C4-2B (cell line): ENCODE measurements at regions not wholly inside any gene's neighbourhood (a gene's known extent, or its start where the extent isn't known, plus 50 kb on each side); places are given as distances from the start of the nearest gene placed in this dataset.

Experiments used
- H3K27ac ChIP-seq: fragments of 450-650 bp; 2 replicates; pipeline ENCODE4 v1.5.1; 2017
- ZFX ChIP-seq: fragments of 450-650 bp; IDR thresholded peaks from 2 replicates; pipeline ENCODE4 v1.6.1; 2017
- TF ChIP-seq, protein P1 (sequence below): fragments of 450-650 bp; conservative IDR thresholded peaks from 2 replicates; pipeline ENCODE4 v1.5.1; 2017; ENCODE audit warnings: mild to moderate bottlenecking

DNA sequence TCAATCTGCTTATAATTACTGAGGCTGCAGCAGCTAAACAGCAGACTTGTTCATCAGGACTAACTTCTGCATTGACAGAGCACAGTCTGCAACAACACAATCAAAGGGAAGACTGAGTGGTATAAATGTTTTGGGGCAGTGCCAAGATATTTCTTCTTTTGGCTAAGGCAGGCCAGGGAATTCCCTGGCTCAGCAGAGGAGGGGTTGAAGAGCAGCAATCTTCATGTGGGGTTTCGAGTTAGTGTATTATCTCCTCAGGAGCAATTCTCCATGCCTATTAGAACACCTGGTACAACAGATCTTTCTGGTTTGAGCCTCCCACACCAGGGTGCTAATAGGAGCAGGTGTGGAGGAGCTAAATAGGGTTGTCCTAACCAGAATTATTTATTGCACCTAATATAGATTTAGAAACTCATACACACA lies 103.0 kb upstream of the STK17B start:
- H3K27ac ChIP-seq: no peak overlapping the region
- TF ChIP-seq, protein P1, sequence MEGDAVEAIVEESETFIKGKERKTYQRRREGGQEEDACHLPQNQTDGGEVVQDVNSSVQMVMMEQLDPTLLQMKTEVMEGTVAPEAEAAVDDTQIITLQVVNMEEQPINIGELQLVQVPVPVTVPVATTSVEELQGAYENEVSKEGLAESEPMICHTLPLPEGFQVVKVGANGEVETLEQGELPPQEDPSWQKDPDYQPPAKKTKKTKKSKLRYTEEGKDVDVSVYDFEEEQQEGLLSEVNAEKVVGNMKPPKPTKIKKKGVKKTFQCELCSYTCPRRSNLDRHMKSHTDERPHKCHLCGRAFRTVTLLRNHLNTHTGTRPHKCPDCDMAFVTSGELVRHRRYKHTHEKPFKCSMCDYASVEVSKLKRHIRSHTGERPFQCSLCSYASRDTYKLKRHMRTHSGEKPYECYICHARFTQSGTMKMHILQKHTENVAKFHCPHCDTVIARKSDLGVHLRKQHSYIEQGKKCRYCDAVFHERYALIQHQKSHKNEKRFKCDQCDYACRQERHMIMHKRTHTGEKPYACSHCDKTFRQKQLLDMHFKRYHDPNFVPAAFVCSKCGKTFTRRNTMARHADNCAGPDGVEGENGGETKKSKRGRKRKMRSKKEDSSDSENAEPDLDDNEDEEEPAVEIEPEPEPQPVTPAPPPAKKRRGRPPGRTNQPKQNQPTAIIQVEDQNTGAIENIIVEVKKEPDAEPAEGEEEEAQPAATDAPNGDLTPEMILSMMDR: no peak
- no peak for TF ChIP-seq ZFX

DNA sequence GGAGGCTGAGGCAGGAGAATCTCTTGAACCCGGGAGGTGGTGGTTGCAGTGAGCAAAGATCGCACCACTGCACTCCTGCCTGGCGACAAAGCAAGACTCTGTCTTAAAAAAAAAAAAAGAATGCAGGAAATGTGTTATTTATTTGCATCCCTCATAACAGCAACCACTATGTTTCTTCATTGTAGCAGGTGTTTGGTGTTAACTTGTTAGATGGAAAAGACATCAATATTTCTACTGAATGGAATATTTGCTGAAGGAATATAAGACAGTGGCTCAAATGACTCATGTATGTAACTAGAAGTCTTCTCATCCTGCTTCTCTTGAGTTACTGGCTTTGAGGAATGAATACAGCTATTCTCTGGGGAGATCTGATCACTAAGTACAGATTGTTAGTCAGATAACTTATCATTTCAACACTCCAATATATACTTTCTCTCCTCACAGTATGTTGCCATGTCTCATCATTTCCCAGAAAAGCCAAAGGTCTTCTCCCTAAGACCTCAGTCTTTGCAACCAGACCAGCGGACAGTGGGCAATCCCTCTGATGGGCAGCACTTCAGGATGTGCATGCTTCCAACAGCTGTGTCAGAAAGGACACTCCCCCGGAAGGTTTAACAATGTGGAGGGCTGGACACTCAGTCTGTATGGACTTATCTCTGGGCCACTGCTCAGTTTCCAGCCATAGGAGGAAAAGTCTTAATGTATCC lies 104.4 kb upstream of the STK17B start:
- no peak for TF ChIP-seq ZFX
- TF ChIP-seq, protein P1: no peak
- H3K27ac ChIP-seq: no peak overlapping the region

DNA sequence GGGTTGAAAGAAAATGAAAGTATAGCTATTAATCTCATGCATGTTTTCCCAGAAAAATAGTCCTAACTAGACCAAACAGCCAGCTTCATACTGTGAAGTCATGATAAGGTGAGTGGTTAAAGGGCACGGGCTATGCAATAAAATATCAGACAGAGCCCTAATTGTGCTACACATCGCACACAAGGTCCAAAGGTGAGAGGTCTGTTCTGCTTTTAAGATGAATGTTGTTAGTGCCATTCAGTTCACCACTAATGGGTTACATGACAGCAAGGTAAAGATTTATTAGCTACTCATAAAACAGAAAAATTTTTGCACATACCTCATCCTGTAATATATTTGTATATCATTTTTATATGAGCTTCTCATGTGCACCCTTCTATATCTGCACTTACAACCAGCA lies 105.0 kb upstream of the STK17B start:
- TF ChIP-seq, protein P1: no peak
- no peak for TF ChIP-seq ZFX
- no peak overlapping the region for H3K27ac ChIP-seq

DNA sequence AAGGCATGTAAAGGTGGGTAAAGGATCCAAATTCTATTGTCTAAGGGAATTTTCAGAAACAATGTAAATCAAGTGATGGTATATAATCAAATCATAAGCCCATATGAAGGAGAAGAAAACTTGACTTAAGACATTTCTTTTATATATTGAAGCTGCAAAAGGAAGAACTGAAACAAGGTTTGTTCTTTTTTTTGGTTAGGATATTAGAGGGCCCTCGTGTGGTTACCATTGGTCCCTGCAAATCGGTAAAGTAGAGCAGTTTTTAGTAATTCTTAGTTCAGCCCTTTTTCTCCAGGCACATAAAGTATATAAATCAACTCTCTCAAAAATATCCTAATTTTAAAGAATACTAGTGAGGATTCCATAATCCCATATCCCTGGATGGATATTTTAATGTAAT lies 105.6 kb upstream of the STK17B start:
- H3K27ac ChIP-seq: no peak overlapping the region
- TF ChIP-seq ZFX: no peak
- TF ChIP-seq, protein P1: peak; percentile 75

DNA sequence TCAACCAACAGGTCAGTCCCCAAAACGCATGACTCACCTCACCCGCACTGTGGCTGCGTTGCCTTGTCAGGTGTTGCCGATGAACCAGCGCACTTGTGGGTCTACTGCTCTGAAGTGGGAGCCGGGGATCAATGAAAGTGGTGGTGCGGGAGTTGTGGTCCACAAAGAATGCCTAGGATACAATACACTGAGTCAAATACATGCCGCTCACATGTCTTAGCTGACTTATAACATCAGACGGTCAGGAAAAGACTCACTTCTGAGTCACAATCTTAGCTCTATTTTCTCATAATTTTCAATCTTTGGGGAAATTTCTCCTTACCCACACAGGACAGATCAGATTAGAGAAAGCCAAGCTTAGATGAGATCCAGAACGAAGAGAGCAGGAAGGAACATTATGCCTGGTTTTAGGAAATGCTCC lies 107.1 kb upstream of the STK17B start:
- TF ChIP-seq, protein P1: no peak
- no peak for TF ChIP-seq ZFX
- no peak overlapping the region for H3K27ac ChIP-seq

DNA sequence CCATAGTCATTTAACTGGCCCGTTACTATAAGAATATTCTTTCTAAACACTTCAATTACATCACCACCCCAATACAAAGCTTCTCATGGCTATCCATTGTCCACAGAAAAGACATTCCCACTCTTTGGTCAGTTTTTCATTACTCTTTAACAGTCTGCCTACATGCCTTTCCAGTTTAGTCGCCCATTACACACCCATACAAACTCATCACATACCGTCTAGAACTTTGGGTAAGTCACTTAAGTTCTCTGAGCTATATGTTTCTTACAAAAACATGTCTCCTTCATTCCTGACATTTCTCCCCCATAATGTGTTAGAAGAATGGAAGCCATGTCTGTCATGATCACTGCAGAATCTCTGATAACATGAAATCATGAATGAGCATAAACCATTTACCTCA lies 108.2 kb upstream of the STK17B start:
- TF ChIP-seq ZFX: no peak
- TF ChIP-seq, protein P1: no peak

DNA sequence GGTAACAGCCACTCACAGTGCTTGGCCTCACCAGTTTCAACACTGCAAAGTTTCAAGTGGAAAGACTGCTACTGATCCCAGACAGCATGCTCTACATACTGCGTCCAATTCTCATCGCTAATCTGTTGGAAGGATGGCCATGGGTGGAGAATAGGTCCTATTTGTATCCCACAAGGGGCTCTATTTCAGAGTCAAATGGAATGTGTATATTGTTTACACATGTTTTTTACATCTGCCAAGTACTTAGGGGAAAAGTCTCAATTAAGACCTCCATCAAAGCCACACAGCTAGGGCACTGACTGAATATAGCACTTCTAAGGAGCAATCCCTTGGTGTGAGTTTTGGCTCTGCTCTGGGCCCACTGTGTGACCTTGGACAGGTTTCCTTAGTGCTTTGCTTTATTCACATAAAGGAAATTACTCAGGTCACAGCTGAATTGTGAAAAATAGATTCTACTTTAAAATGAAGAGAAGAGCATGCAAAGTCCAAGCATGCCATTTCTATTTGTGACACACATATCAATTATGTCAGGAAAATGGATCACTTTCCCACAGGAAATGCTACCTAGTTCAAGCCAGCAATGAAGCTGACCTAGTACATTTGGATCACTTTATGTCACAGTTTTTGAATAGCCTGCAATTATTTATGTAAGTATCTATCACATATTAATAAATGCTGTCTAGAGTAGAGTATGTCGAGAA lies 112.9 kb upstream of the STK17B start:
- peak overlapping the region; percentile 39; the same call in 1 of the 2 replicates for H3K27ac ChIP-seq
- TF ChIP-seq ZFX: no peak
- TF ChIP-seq, protein P1: no peak

More for the DNA sequence above, 108.2 kb upstream of the STK17B start:
- no peak overlapping the region for H3K27ac ChIP-seq
